Ishikawa (cell line): ENCODE measurements at regions not wholly inside any gene's neighbourhood (a gene's known extent, or its start where the extent isn't known, plus 50 kb on each side); places are given as distances from the start of the nearest gene placed in this dataset.

Source experiments
- CEBPB ChIP-seq: IDR thresholded peaks from 2 replicates; pipeline ENCODE4 v1.6.1; 2012
- CREB1 ChIP-seq: IDR thresholded peaks from 2 replicates; pipeline ENCODE4 v1.6.1; 2012; ENCODE audit warnings: low read depth
- EGR1 ChIP-seq: IDR thresholded peaks from 2 replicates; pipeline ENCODE4 v1.6.1; 2012
- EP300 ChIP-seq: IDR thresholded peaks from 2 replicates; pipeline ENCODE4 v1.6.1; 2012; ENCODE audit warnings: borderline replicate concordance
- FOXM1 ChIP-seq: IDR thresholded peaks from 2 replicates; pipeline ENCODE4 v1.6.1; 2012; ENCODE audit warnings: low read depth, borderline replicate concordance
- NFIC ChIP-seq: IDR thresholded peaks from 2 replicates; pipeline ENCODE4 v1.6.1; 2012
- RAD21 ChIP-seq: IDR thresholded peaks from 2 replicates; pipeline ENCODE4 v1.6.1; 2012; ENCODE audit warnings: low read depth
- TAF1 ChIP-seq: IDR thresholded peaks from 2 replicates; pipeline ENCODE4 v1.6.1; 2012; ENCODE audit warnings: low read depth, mild to moderate bottlenecking
- TCF12 ChIP-seq: IDR thresholded peaks from 2 replicates; pipeline ENCODE4 v1.6.1; 2012; ENCODE audit warnings: low read depth
- TEAD4 ChIP-seq: IDR thresholded peaks from 2 replicates; pipeline ENCODE4 v1.6.1; 2012
- YY1 ChIP-seq: IDR thresholded peaks from 2 replicates; pipeline ENCODE4 v1.6.1; 2012; ENCODE audit warnings: low read depth
- ZBTB7A ChIP-seq: IDR thresholded peaks from 2 replicates; pipeline ENCODE4 v1.6.1; 2012; ENCODE audit warnings: low read depth
- TF ChIP-seq, protein P1 (sequence below): IDR thresholded peaks from 2 replicates; pipeline ENCODE4 v1.6.1; 2012
- TF ChIP-seq, protein P2 (sequence below): IDR thresholded peaks from 2 replicates; pipeline ENCODE4 v1.6.1; 2012
- TF ChIP-seq, protein P3 (sequence below): IDR thresholded peaks from 2 replicates; pipeline ENCODE4 v1.6.1; 2012; ENCODE audit warnings: low read depth, mild to moderate bottlenecking

DNA sequence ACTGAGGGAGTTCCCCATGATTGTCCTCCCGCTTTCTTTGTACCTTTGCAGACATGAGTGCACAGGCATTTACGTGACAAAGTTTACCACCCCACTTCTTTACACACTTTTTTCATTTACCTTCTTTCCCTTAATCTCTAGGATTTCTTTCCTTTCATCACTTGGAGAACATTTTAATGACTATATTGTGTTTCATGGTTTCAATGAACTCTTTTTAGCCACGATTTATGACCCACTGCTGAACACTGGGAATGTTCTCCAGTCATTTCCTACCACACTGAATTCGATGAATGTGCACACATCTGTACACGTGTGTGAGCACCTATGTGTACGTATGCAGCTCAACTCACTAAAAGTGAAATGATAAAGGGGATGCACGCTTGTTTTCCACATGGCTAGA lies 371.7 kb upstream of the IGFBP3 start:
- TF ChIP-seq, protein P1, sequence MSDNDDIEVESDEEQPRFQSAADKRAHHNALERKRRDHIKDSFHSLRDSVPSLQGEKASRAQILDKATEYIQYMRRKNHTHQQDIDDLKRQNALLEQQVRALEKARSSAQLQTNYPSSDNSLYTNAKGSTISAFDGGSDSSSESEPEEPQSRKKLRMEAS = peak; percentile 28; the same call in 1 of the 2 replicates
- TF ChIP-seq NFIC = no peak

DNA sequence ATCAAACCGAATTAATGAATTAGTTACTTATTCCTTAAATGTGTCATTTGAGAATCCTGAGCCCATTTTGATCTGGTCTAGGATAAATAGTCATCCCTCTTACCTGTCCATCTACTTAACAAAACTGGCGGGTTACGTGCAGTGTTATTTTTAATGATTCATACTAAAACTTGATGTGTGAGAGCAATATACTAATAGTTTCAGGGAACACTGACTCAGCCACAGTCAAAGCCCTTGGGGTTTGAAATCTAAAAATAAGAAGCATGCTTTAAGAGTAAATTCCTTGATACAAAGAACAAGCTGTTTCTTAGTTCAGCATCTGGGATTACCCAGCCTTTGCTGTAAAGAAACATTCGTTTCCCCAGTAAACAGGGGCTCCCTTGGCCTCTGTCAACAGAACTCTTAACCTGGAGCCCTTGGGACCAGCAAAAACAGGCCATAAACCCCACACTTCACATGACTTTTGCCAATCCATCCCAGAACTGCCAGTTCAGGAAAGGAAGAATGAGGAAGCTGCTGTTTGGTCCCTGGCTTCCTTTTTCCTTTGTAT lies 370.6 kb upstream of the IGFBP3 start:
- TF ChIP-seq TCF12 = no peak
- no peak for TF ChIP-seq RAD21
- TF ChIP-seq TEAD4 = no peak
- TF ChIP-seq CEBPB = no peak
- TF ChIP-seq ZBTB7A = no peak
- TF ChIP-seq FOXM1 = no peak
- TF ChIP-seq EGR1 = no peak
- no peak for TF ChIP-seq CREB1
- no peak for TF ChIP-seq TAF1
- TF ChIP-seq, protein P1 = no peak
- TF ChIP-seq, protein P2, sequence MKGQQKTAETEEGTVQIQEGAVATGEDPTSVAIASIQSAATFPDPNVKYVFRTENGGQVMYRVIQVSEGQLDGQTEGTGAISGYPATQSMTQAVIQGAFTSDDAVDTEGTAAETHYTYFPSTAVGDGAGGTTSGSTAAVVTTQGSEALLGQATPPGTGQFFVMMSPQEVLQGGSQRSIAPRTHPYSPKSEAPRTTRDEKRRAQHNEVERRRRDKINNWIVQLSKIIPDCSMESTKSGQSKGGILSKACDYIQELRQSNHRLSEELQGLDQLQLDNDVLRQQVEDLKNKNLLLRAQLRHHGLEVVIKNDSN = no peak

DNA sequence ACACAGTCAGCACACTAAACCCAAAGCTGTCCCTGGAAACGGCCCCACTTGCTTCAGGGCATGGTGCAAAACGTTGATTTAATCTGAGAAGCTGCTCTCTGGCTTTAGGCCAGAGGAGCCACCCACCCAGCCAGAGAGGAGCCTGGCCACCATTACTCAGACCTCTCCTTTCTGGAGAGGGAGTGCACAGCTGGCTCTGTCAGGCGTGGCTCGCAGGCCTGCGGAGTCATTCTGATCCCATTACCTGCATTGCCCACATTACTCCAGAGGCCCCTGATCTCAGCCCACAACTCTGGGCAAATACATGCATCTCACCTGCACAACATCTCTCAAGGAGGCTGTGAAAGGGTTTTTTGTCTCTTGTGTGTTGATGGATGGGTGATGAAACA lies 370.0 kb upstream of the IGFBP3 start:
- TF ChIP-seq TEAD4 (no peak), TAF1 (no peak), NFIC (0 out of 2 replicates have a peak, but pooled peaks have one; percentile 24), EP300 (no peak)

DNA sequence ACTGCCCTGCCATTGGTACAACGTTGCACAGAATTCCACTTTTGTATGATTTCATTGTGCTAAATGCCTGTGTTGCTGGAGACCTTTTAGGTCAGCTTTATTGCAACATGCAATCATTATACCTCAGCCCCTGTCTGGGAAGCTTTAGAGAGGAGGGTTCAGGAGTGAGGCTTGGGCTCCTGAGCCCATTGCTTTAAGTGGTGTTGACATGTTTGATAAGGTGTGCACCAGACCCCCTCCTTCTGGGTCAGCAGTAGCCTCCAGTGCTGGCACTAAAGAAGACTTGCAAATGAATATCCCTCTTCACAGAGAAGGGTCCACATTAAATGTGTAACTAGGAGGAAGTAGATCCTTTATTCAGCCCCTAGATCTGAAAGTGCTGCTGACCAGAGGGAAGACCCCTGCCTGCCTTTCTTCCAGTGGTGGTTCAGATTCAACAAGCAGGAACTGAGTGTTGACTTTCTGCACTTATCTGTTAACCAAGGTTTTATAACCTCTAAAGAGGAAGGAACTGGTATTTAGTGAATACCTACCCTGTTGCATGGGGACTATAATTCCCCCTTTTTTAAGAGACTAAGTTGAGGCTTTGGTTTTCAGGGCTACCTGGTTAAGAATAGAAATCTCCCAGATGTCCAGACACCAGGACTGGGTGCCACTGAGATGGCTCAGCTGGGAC lies 369.4 kb upstream of the IGFBP3 start:
- TF ChIP-seq TEAD4 (no peak), ZBTB7A (no peak), EP300 (no peak), CEBPB (no peak), RAD21 (no peak), TAF1 (no peak), FOXM1 (no peak), YY1 (no peak), NFIC (no peak), CREB1 (no peak), EGR1 (no peak), TCF12 (no peak)
- TF ChIP-seq, protein P3, sequence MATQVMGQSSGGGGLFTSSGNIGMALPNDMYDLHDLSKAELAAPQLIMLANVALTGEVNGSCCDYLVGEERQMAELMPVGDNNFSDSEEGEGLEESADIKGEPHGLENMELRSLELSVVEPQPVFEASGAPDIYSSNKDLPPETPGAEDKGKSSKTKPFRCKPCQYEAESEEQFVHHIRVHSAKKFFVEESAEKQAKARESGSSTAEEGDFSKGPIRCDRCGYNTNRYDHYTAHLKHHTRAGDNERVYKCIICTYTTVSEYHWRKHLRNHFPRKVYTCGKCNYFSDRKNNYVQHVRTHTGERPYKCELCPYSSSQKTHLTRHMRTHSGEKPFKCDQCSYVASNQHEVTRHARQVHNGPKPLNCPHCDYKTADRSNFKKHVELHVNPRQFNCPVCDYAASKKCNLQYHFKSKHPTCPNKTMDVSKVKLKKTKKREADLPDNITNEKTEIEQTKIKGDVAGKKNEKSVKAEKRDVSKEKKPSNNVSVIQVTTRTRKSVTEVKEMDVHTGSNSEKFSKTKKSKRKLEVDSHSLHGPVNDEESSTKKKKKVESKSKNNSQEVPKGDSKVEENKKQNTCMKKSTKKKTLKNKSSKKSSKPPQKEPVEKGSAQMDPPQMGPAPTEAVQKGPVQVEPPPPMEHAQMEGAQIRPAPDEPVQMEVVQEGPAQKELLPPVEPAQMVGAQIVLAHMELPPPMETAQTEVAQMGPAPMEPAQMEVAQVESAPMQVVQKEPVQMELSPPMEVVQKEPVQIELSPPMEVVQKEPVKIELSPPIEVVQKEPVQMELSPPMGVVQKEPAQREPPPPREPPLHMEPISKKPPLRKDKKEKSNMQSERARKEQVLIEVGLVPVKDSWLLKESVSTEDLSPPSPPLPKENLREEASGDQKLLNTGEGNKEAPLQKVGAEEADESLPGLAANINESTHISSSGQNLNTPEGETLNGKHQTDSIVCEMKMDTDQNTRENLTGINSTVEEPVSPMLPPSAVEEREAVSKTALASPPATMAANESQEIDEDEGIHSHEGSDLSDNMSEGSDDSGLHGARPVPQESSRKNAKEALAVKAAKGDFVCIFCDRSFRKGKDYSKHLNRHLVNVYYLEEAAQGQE = no peak
- TF ChIP-seq, protein P1 = no peak
- TF ChIP-seq, protein P2 = no peak

DNA sequence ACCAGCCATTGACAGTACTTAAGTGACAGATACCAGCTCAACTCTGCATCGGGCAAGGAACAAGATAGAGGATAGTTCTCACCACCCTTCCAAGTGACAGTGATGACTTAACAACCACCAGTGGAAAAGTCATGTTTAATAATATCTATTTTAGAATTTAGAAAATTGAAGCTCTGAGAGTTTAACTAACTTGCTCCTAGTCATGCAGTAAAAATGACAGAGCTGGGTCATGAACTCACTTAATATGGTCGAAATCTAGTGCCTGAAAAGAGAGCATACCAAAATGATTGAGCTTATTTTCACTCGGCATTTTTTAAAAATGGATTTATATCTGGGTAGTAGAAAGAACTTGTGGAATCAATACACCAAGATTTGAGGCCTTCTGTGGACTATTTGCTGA lies 367.8 kb upstream of the IGFBP3 start:
- no peak for TF ChIP-seq NFIC
- no peak for TF ChIP-seq EP300
- no peak for TF ChIP-seq RAD21
- TF ChIP-seq FOXM1 = no peak
- no peak for TF ChIP-seq TEAD4
- no peak for TF ChIP-seq ZBTB7A

DNA sequence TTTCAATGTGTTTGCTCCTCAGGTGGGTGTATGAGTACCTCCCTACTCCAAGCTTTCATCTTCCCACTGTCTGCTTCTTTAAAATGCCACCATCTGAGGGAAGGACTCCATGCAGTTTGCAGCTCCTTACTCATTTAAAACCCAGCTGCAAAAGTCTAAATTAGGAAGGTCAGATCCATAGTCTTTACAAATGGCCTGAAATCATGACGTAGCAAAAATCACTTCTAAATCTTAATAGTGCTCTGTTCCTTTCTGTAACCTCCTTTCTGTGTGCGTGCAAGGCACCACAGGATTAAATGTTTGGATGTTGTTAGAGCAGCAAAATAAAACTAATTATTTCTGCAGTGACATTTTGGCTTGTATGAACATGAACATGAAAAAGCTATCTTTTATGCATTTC lies 366.9 kb upstream of the IGFBP3 start:
- no peak for TF ChIP-seq TEAD4
- no peak for TF ChIP-seq TAF1
- TF ChIP-seq CREB1 = no peak
- TF ChIP-seq, protein P2 = no peak
- TF ChIP-seq YY1 = no peak
- no peak for TF ChIP-seq TCF12
- no peak for TF ChIP-seq ZBTB7A
- no peak for TF ChIP-seq EGR1
- TF ChIP-seq FOXM1 = no peak
- no peak for TF ChIP-seq RAD21
- TF ChIP-seq, protein P1 = no peak
- TF ChIP-seq CEBPB = no peak
- TF ChIP-seq EP300 = no peak
- no peak for TF ChIP-seq NFIC

DNA sequence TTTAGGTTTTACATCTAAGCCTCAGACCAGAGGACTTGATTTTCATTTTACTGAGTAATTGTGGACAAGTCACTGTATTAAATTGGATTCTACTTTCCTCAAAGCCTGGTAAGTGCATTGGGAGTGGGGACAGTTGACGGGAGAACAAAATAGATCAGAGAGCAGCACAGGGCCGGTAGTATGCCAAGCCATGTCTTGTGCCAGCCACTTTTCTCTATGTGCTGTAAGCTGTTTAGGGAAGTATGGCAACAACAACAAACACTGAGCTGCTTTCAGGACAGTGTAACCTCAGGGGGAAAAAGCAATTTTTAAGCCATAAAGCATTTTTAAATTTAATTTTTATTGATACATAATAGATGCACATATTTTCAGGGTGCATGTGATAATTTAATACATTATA lies 365.9 kb upstream of the IGFBP3 start:
- TF ChIP-seq RAD21 (no peak), TEAD4 (no peak), EP300 (no peak), TCF12 (no peak), FOXM1 (no peak)
- TF ChIP-seq, protein P1 = no peak
- TF ChIP-seq, protein P3 = no peak
- TF ChIP-seq, protein P2 = no peak
